MM.1S (cell line): ENCODE measurements at regions not wholly inside any gene's neighbourhood (a gene's known extent, or its start where the extent isn't known, plus 50 kb on each side); places are given as distances from the start of the nearest gene placed in this dataset.

Experiments
- CTCF ChIP-seq: fragments of 300-600 bp; sonication (generic); IDR thresholded peaks from 2 replicates; pipeline ENCODE4 v1.5.1; 2016; ENCODE audit warnings: antibody characterized with exemption, low read length, mixed read lengths
- EZH2 ChIP-seq: fragments of 300-600 bp; sonication (generic); optimal IDR thresholded peaks from 2 replicates; pipeline ENCODE3; 2017; ENCODE audit warnings: low read depth, mild to moderate bottlenecking, antibody characterized with exemption, low read length, mixed read lengths
- EZH2phosphoT487 ChIP-seq: fragments of 300-600 bp; sonication (generic); IDR thresholded peaks from 2 replicates; pipeline ENCODE4 v1.6.1; 2018; ENCODE audit warnings: antibody characterized with exemption, low read length

GRCh38 chr11:98734686-98735085, 286.1 kb upstream of the CNTN5 start:
- no peak for TF ChIP-seq CTCF
- TF ChIP-seq EZH2: no peak
- no peak for TF ChIP-seq EZH2phosphoT487
